ENCODE measurements at regions not wholly inside any gene's neighbourhood (a gene's known extent, or its start where the extent isn't known, plus 50 kb on each side); places are given as distances from the start of the nearest gene placed in this dataset.

- TF ChIP-seq GATA3 (IDR thresholded peaks at IDR 0.05; ENCODE audit: low read depth, low read length) = no peak
- no peak for TF ChIP-seq GATA2 (IDR thresholded peaks at IDR 0.05; ENCODE audit: low read depth, low read length)
Observed at GRCh38 chr15:81534124-81534523, 160.1 kb upstream of the TMC3 start.

- TF ChIP-seq GATA3 (IDR thresholded peaks at IDR 0.05; ENCODE audit: low read depth, low read length) = no peak
- TF ChIP-seq GATA2 (IDR thresholded peaks at IDR 0.05; ENCODE audit: low read depth, low read length) = no peak
Observed at GRCh38 chr15:81532001-81532400, 158.0 kb upstream of the TMC3 start.

- TF ChIP-seq GATA3 (IDR thresholded peaks at IDR 0.05; ENCODE audit: low read depth, low read length) (no peak), GATA2 (IDR thresholded peaks at IDR 0.05; ENCODE audit: low read depth, low read length) (no peak)
Observed at GRCh38 chr15:81531109-81531592, 157.1 kb upstream of the TMC3 start.

- TF ChIP-seq GATA3 (IDR thresholded peaks at IDR 0.05; ENCODE audit: low read depth, low read length) (no peak), GATA2 (IDR thresholded peaks at IDR 0.05; ENCODE audit: low read depth, low read length) (no peak)
Observed at GRCh38 chr15:81530271-81530691, 156.3 kb upstream of the TMC3 start.

- 0 out of 2 replicates have a peak, but pooled peaks have one; percentile 3 for TF ChIP-seq GATA2 (IDR thresholded peaks at IDR 0.05; ENCODE audit: low read depth, low read length)
- TF ChIP-seq GATA3 (IDR thresholded peaks at IDR 0.05; ENCODE audit: low read depth, low read length) = no peak
Observed at GRCh38 chr15:81529481-81529880, 155.5 kb upstream of the TMC3 start.

- TF ChIP-seq GATA3 (IDR thresholded peaks at IDR 0.05; ENCODE audit: low read depth, low read length) (peak; percentile 61), GATA2 (IDR thresholded peaks at IDR 0.05; ENCODE audit: low read depth, low read length) (peak; percentile 83)
Observed at GRCh38 chr15:81526029-81526428, 152.0 kb upstream of the TMC3 start.

GRCh38 chr15:81524496-81524895 lies 150.5 kb upstream of the TMC3 start:
- TF ChIP-seq GATA3 (IDR thresholded peaks at IDR 0.05; ENCODE audit: low read depth, low read length) (no peak), GATA2 (IDR thresholded peaks at IDR 0.05; ENCODE audit: low read depth, low read length) (no peak)

GRCh38 chr15:81523867-81524266 lies 149.9 kb upstream of the TMC3 start:
- no peak for TF ChIP-seq GATA2 (IDR thresholded peaks at IDR 0.05; ENCODE audit: low read depth, low read length)
- TF ChIP-seq GATA3 (IDR thresholded peaks at IDR 0.05; ENCODE audit: low read depth, low read length) = no peak

- TF ChIP-seq GATA2 (IDR thresholded peaks at IDR 0.05; ENCODE audit: low read depth, low read length) (no peak), GATA3 (IDR thresholded peaks at IDR 0.05; ENCODE audit: low read depth, low read length) (no peak)
Observed at GRCh38 chr15:81520480-81520879, 146.5 kb upstream of the TMC3 start.

GRCh38 chr15:81516461-81516860 lies 142.4 kb upstream of the TMC3 start:
- TF ChIP-seq GATA3 (IDR thresholded peaks at IDR 0.05; ENCODE audit: low read depth, low read length) (no peak), GATA2 (IDR thresholded peaks at IDR 0.05; ENCODE audit: low read depth, low read length) (no peak)

- no peak for TF ChIP-seq GATA2 (IDR thresholded peaks at IDR 0.05; ENCODE audit: low read depth, low read length)
Observed at GRCh38 chr15:81516012-81516411, 142.0 kb upstream of the TMC3 start.

GRCh38 chr15:81514725-81515124 lies 140.7 kb upstream of the TMC3 start:
- TF ChIP-seq GATA3 (IDR thresholded peaks at IDR 0.05; ENCODE audit: low read depth, low read length) = no peak

GRCh38 chr15:81511138-81511537 lies 137.1 kb upstream of the TMC3 start:
- TF ChIP-seq GATA2 (IDR thresholded peaks at IDR 0.05; ENCODE audit: low read depth, low read length) (no peak), GATA3 (IDR thresholded peaks at IDR 0.05; ENCODE audit: low read depth, low read length) (no peak)

GRCh38 chr15:81507831-81508230 lies 133.8 kb upstream of the TMC3 start:
- TF ChIP-seq GATA3 (IDR thresholded peaks at IDR 0.05; ENCODE audit: low read depth, low read length) (no peak), GATA2 (IDR thresholded peaks at IDR 0.05; ENCODE audit: low read depth, low read length) (no peak)

- TF ChIP-seq GATA2 (IDR thresholded peaks at IDR 0.05; ENCODE audit: low read depth, low read length) = no peak
- no peak for TF ChIP-seq GATA3 (IDR thresholded peaks at IDR 0.05; ENCODE audit: low read depth, low read length)
Observed at GRCh38 chr15:81506936-81507335, 132.9 kb upstream of the TMC3 start.

- TF ChIP-seq GATA3 (IDR thresholded peaks at IDR 0.05; ENCODE audit: low read depth, low read length) = no peak
- no peak for TF ChIP-seq GATA2 (IDR thresholded peaks at IDR 0.05; ENCODE audit: low read depth, low read length)
Observed at GRCh38 chr15:81506071-81506470, 132.1 kb upstream of the TMC3 start.

Data from SH-SY5Y (cell line).